ENCODE measurements at regions not wholly inside any gene's neighbourhood (a gene's known extent, or its start where the extent isn't known, plus 50 kb on each side); places are given as distances from the start of the nearest gene placed in this dataset.
"Not testable (repeated sequence)": the region's sequence is repeated elsewhere in the genome, so short reads cannot be mapped to it uniquely, and the experiment has no call there.

- no peak overlapping the region for H3K27ac Mint-ChIP-seq
- H3K4me3 Mint-ChIP-seq = no peak overlapping the region
- peaks cover 4% of the 10 kb centered on the region for H3K4me1 Mint-ChIP-seq
- DNase-seq = no peak
- no peaks in the 10 kb centered on the region for H3K36me3 Mint-ChIP-seq (ENCODE audit: low read depth)
- no peaks in the 10 kb centered on the region for H3K9me3 Mint-ChIP-seq
- TF ChIP-seq CTCF (IDR thresholded peaks at IDR 0.05) = no peak
- peaks cover 3% of the 10 kb centered on the region for H3K27me3 Mint-ChIP-seq (ENCODE audit: low read depth, poor library complexity)
Observed at GRCh38 chr2:154507186-154507585, 191.3 kb upstream of the KCNJ3 start.

- no peak for DNase-seq
- H3K27ac Mint-ChIP-seq = no peak overlapping the region
- H3K4me1 Mint-ChIP-seq = no peaks in the 10 kb centered on the region
- H3K4me3 Mint-ChIP-seq = no peak overlapping the region
- no peaks in the 10 kb centered on the region for H3K9me3 Mint-ChIP-seq
- no peak for TF ChIP-seq CTCF (IDR thresholded peaks at IDR 0.05)
- H3K36me3 Mint-ChIP-seq (ENCODE audit: low read depth) = no peaks in the 10 kb centered on the region
- H3K27me3 Mint-ChIP-seq (ENCODE audit: low read depth, poor library complexity) = no peaks in the 10 kb centered on the region
Observed at GRCh38 chr2:154518872-154519271, 179.6 kb upstream of the KCNJ3 start.

GRCh38 chr2:154520951-154521350, 177.5 kb upstream of the KCNJ3 start:
- H3K36me3 Mint-ChIP-seq (ENCODE audit: low read depth); H3K9me3 Mint-ChIP-seq; DNase-seq; H3K27ac Mint-ChIP-seq; H3K27me3 Mint-ChIP-seq (ENCODE audit: low read depth, poor library complexity); H3K4me1 Mint-ChIP-seq; H3K4me3 Mint-ChIP-seq: not testable (repeated sequence)

- no peaks in the 10 kb centered on the region for H3K9me3 Mint-ChIP-seq
- H3K36me3 Mint-ChIP-seq (ENCODE audit: low read depth) = no peaks in the 10 kb centered on the region
- no peak for TF ChIP-seq CTCF (IDR thresholded peaks at IDR 0.05)
- no peak overlapping the region for H3K27ac Mint-ChIP-seq
- DNase-seq = no peak
- no peaks in the 10 kb centered on the region for H3K27me3 Mint-ChIP-seq (ENCODE audit: low read depth, poor library complexity)
- H3K4me3 Mint-ChIP-seq = no peak overlapping the region
- H3K4me1 Mint-ChIP-seq = peaks cover 6% of the 10 kb centered on the region
Observed at GRCh38 chr2:154526234-154526633, 172.3 kb upstream of the KCNJ3 start.

- Mint-ChIP-seq H3K27ac (no peak overlapping the region), H3K4me1 (peaks cover 14% of the 10 kb centered on the region), H3K4me3 (no peak overlapping the region), H3K9me3 (no peaks in the 10 kb centered on the region), H3K36me3 (ENCODE audit: low read depth) (no peaks in the 10 kb centered on the region), H3K27me3 (ENCODE audit: low read depth, poor library complexity) (no peaks in the 10 kb centered on the region)
- no peak for TF ChIP-seq CTCF (IDR thresholded peaks at IDR 0.05)
- no peak for DNase-seq
Observed at GRCh38 chr2:154527962-154528361, 170.5 kb upstream of the KCNJ3 start.

- Mint-ChIP-seq H3K9me3 (no peaks in the 10 kb centered on the region), H3K27ac (no peak overlapping the region), H3K27me3 (ENCODE audit: low read depth, poor library complexity) (no peaks in the 10 kb centered on the region)
Observed at GRCh38 chr2:154532004-154532403, 166.5 kb upstream of the KCNJ3 start.

More at GRCh38 chr2:154532004-154532403, 166.5 kb upstream of the KCNJ3 start:
- Mint-ChIP-seq H3K4me1 (peaks cover 14% of the 10 kb centered on the region), H3K4me3 (no peak overlapping the region), H3K36me3 (ENCODE audit: low read depth) (no peaks in the 10 kb centered on the region)
- DNase-seq = no peak
- TF ChIP-seq CTCF (IDR thresholded peaks at IDR 0.05) = no peak

Data from nephron progenitor cell (in vitro differentiated cells).